Neutrophil (primary cell): ENCODE measurements at regions not wholly inside any gene's neighbourhood (a gene's known extent, or its start where the extent isn't known, plus 50 kb on each side); places are given as distances from the start of the nearest gene placed in this dataset.
"Not testable (repeated sequence)": the region's sequence is repeated elsewhere in the genome, so short reads cannot be mapped to it uniquely, and the experiment has no call there.

ENCODE experiments used
- H3K27ac ChIP-seq: fragments of 200-600 bp; sonication (generic); 2 replicates; pipeline ENCODE4 v1.5.1; 2016; ENCODE audit warnings: mild to moderate bottlenecking, moderate library complexity
- H3K27me3 ChIP-seq: fragments of 200-600 bp; sonication (generic); 2 replicates; pipeline ENCODE4 v1.6.0; 2016; ENCODE audit warnings: mild to moderate bottlenecking
- H3K36me3 ChIP-seq: fragments of 200-600 bp; sonication (generic); 2 replicates; pipeline ENCODE4 v1.5.1; 2017
- H3K4me1 ChIP-seq, 2 experiments: fragments of 200-600 bp in 1 of 2; sonication (generic) in 1 of 2; 1 replicate in 1 of 2; 2 replicates in 1 of 2; pipeline versions ENCODE4 v1.5.1 to v1.6.1; 2013 to 2016; ENCODE audit warnings: low read depth in 1 of 2, low read length in 1 of 2, mild to moderate bottlenecking in 1 of 2, moderate library complexity in 1 of 2; ENCODE audit not compliant: control insufficient read depth in 1 of 2, insufficient read depth in 1 of 2
- H3K4me3 ChIP-seq, 2 experiments: fragments of 200-600 bp in 1 of 2; sonication (generic) in 1 of 2; 1 replicate in 1 of 2; 2 replicates in 1 of 2; pipeline ENCODE4 v1.5.1; 2013 to 2016; ENCODE audit warnings: low read depth in 1 of 2, low read length in 1 of 2, mild to moderate bottlenecking in 1 of 2, moderate library complexity in 1 of 2
- H3K9me3 ChIP-seq: fragments of 200-600 bp; sonication (generic); 2 replicates; pipeline ENCODE4 v1.5.1; 2016
- CTCF ChIP-seq: fragments of 200-600 bp; sonication (generic); IDR thresholded peaks from 2 replicates; pipeline ENCODE4 v1.5.1; 2016; ENCODE audit warnings: antibody characterized with exemption

- Histone ChIP-seq H3K27me3 (no peaks in the 10 kb centered on the region), H3K9me3 (no peaks in the 10 kb centered on the region), H3K27ac (no peak overlapping the region), H3K4me3 (no peak overlapping the region), H3K4me1 (no peaks in the 10 kb centered on the region), H3K36me3 (no peaks in the 10 kb centered on the region)
- no peak for TF ChIP-seq CTCF
Measured at GRCh38 chr6:9025228-9025627, 589.9 kb upstream of the SLC35B3 start.

DNA sequence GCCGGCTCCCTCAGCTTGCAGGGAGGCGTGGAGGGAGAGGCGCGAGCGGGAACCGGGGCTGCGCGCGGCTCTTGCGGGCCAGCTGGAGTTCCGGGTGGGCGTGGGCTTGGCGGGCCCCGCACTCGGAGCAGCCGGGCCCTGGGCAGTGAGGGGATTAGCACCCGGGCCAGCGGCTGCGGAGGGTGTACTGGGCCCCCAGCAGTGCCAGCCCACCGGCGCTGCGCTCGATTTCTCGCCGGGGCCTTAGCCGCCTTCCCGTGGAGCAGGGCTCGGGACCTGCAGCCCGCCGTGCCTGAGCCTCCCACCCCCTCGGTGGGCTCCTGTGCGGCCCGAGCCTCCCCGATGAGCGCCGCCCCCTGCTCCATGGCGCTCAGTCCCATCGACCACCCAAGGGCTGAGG, 588.9 kb upstream of the SLC35B3 start:
- H3K9me3 ChIP-seq, H3K27ac ChIP-seq, H3K36me3 ChIP-seq, H3K4me3 ChIP-seq, H3K27me3 ChIP-seq, H3K4me1 ChIP-seq: not testable (repeated sequence)

GRCh38 chr6:9020001-9020400, 584.7 kb upstream of the SLC35B3 start:
- Histone ChIP-seq H3K27ac (no peak overlapping the region), H3K4me3 (no peak overlapping the region), H3K27me3 (no peaks in the 10 kb centered on the region), H3K9me3 (no peaks in the 10 kb centered on the region), H3K36me3 (no peaks in the 10 kb centered on the region), H3K4me1 (no peaks in the 10 kb centered on the region)
- TF ChIP-seq CTCF = no peak

DNA sequence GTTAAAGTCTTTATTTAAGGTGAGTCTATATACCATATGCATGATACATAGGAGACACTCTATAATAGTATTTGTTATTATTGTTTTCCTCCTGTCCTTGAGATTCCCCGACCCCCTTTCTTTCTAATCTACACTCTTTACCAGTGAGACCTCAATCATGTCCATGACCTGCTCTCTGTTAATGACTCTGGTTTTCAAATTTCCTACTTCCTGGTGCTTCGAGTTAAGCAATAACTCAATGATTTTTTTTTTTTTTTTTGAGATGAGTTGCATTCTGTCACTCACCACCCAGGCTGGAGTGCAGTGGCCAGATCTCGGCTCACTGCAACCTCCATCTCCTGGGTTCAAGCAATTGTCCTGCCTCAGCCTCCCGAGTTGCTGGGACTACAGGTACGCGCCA, 574.6 kb upstream of the SLC35B3 start:
- Histone ChIP-seq H3K4me3 (no peak overlapping the region), H3K36me3 (no peaks in the 10 kb centered on the region), H3K27ac (no peak overlapping the region), H3K9me3 (no peaks in the 10 kb centered on the region), H3K4me1 (no peaks in the 10 kb centered on the region), H3K27me3 (no peaks in the 10 kb centered on the region)
- no peak for TF ChIP-seq CTCF

- H3K4me3 ChIP-seq = no peak overlapping the region
- peaks cover 4% of the 10 kb centered on the region for H3K27me3 ChIP-seq
- H3K4me1 ChIP-seq = no peaks in the 10 kb centered on the region
- TF ChIP-seq CTCF = no peak
- no peak overlapping the region for H3K27ac ChIP-seq
- H3K36me3 ChIP-seq = no peaks in the 10 kb centered on the region
- H3K9me3 ChIP-seq = no peaks in the 10 kb centered on the region
Measured at GRCh38 chr6:9007027-9007426, 571.7 kb upstream of the SLC35B3 start.

DNA sequence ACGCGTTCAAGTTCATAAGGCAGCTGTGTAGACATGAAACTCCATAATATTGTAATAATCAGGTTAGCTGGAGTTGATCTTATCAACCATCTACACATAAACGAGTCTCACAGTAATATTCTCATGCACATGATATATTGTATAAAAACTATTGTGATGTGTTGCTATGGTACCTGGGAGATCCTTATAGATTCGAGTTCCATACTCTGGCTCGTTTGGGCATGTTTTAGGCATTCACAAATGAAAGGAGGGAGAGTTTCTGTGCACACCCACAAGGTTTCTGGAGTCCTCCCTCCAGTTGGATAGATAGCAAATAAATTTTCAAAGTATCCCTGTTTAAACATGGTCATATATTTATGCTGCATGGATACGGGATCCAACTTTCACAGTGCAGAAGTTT, 567.5 kb upstream of the SLC35B3 start:
- Histone ChIP-seq H3K4me3 (no peak overlapping the region), H3K27ac (no peak overlapping the region), H3K4me1 (no peaks in the 10 kb centered on the region), H3K9me3 (no peaks in the 10 kb centered on the region), H3K27me3 (peaks cover 4% of the 10 kb centered on the region), H3K36me3 (no peaks in the 10 kb centered on the region)
- no peak for TF ChIP-seq CTCF
